K562 (cell line): ENCODE measurements at regions not wholly inside any gene's neighbourhood (a gene's known extent, or its start where the extent isn't known, plus 50 kb on each side); places are given as distances from the start of the nearest gene placed in this dataset.
"Not testable (repeated sequence)": the region's sequence is repeated elsewhere in the genome, so short reads cannot be mapped to it uniquely, and the experiment has no call there.

Experiments
- ASH1L ChIP-seq: fragments of 450-650 bp; IDR thresholded peaks from 2 replicates; pipeline ENCODE4 v1.6.1; 2018; ENCODE audit warnings: borderline replicate concordance, mild to moderate bottlenecking, low read depth; ENCODE audit not compliant: partially characterized antibody
- RAD51 ChIP-seq: fragments of 450-650 bp; IDR thresholded peaks from 2 replicates; pipeline ENCODE4 v1.7.1; 2016; ENCODE audit warnings: low read depth, mild to moderate bottlenecking, borderline replicate concordance
- SPI1 ChIP-seq: IDR thresholded peaks from 2 replicates; pipeline ENCODE4 v1.6.1; 2011; ENCODE audit warnings: low read depth, low read length, control low read depth, borderline replicate concordance
- TSC22D4 ChIP-seq: fragments of 450-650 bp; IDR thresholded peaks from 2 replicates; pipeline ENCODE4 v1.6.1; 2016; ENCODE audit warnings: missing genetic modification characterization, missing biosample characterization, control low read depth
- XRCC3 ChIP-seq: fragments of 450-650 bp; IDR thresholded peaks from 2 replicates; pipeline ENCODE4 v1.6.1; 2017; ENCODE audit warnings: mild to moderate bottlenecking, moderate library complexity
- TF ChIP-seq, protein P1 (sequence below): fragments of 250-450 bp; sonication (Bioruptor Pico); IDR thresholded peaks from 2 replicates; pipeline ENCODE4 v1.8.0; 2021; ENCODE audit warnings: borderline replicate concordance, mild to moderate bottlenecking, moderate library complexity; ENCODE audit not compliant: poor library complexity, severe bottlenecking
- TF ChIP-seq, protein P2 (sequence below), 3 experiments: IDR thresholded peaks in 2 of 3; conservative IDR thresholded peaks in 1 of 3; 2 replicates each; pipeline ENCODE4 v1.5.1; 2011 to 2012; ENCODE audit warnings: low read length in 3 of 3, mild to moderate bottlenecking in 3 of 3, control low read depth in 2 of 3, improper control_type of control experiment in 1 of 3, inconsistent platforms in 1 of 3, low read depth in 1 of 3, mixed read lengths in 1 of 3, moderate library complexity in 1 of 3; ENCODE audit not compliant: insufficient read depth in 2 of 3
- TF ChIP-seq, protein P3 (sequence below), 2 experiments: fragments of 450-650 bp in 1 of 2; sonication (generic) in 1 of 2; formaldehyde crosslinking in 1 of 2; IDR thresholded peaks; 2 replicates each; pipeline versions ENCODE4 v1.7.1 to v1.9.0; 2016 to 2022; ENCODE audit warnings: inconsistent platforms in 1 of 2, mild to moderate bottlenecking in 1 of 2, missing genetic modification reagents in 1 of 2

DNA sequence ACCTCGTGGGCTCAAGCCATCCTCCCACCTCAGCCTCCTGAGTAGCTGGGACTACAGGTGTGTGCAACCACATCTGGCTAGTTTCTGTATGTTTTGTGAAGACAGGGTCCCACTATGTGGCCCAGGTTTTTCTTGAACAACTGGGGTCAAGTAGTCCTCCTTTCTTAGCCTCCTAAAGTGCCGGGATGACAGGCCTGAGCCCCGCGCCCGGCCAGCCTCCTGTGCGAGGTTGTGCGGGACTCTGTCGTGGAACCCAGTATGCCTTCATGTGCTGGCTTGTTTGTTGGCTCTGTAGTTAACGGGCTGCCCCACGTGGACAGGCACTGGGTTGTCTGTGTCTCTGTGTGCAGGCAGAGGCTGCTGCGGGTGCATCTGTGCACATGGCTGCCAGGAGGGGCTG lies 238.7 kb upstream of the FRG2C start:
- not testable (repeated sequence) for TF ChIP-seq ASH1L, RAD51, XRCC3, TSC22D4, SPI1
- TF ChIP-seq, protein P1, sequence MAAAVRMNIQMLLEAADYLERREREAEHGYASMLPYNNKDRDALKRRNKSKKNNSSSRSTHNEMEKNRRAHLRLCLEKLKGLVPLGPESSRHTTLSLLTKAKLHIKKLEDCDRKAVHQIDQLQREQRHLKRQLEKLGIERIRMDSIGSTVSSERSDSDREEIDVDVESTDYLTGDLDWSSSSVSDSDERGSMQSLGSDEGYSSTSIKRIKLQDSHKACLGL (CRISPR knock-in tag) = not testable (repeated sequence)
- TF ChIP-seq, protein P2, sequence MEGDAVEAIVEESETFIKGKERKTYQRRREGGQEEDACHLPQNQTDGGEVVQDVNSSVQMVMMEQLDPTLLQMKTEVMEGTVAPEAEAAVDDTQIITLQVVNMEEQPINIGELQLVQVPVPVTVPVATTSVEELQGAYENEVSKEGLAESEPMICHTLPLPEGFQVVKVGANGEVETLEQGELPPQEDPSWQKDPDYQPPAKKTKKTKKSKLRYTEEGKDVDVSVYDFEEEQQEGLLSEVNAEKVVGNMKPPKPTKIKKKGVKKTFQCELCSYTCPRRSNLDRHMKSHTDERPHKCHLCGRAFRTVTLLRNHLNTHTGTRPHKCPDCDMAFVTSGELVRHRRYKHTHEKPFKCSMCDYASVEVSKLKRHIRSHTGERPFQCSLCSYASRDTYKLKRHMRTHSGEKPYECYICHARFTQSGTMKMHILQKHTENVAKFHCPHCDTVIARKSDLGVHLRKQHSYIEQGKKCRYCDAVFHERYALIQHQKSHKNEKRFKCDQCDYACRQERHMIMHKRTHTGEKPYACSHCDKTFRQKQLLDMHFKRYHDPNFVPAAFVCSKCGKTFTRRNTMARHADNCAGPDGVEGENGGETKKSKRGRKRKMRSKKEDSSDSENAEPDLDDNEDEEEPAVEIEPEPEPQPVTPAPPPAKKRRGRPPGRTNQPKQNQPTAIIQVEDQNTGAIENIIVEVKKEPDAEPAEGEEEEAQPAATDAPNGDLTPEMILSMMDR (IDR thresholded peaks at IDR 0.05 in 2 of 3, conservative IDR thresholded peaks at IDR 0.05 in 1 of 3; ENCODE audit: insufficient read depth in 2 of 3, low read depth in 1 of 3, low read length in 3 of 3) = not testable (repeated sequence)
- TF ChIP-seq, protein P3, sequence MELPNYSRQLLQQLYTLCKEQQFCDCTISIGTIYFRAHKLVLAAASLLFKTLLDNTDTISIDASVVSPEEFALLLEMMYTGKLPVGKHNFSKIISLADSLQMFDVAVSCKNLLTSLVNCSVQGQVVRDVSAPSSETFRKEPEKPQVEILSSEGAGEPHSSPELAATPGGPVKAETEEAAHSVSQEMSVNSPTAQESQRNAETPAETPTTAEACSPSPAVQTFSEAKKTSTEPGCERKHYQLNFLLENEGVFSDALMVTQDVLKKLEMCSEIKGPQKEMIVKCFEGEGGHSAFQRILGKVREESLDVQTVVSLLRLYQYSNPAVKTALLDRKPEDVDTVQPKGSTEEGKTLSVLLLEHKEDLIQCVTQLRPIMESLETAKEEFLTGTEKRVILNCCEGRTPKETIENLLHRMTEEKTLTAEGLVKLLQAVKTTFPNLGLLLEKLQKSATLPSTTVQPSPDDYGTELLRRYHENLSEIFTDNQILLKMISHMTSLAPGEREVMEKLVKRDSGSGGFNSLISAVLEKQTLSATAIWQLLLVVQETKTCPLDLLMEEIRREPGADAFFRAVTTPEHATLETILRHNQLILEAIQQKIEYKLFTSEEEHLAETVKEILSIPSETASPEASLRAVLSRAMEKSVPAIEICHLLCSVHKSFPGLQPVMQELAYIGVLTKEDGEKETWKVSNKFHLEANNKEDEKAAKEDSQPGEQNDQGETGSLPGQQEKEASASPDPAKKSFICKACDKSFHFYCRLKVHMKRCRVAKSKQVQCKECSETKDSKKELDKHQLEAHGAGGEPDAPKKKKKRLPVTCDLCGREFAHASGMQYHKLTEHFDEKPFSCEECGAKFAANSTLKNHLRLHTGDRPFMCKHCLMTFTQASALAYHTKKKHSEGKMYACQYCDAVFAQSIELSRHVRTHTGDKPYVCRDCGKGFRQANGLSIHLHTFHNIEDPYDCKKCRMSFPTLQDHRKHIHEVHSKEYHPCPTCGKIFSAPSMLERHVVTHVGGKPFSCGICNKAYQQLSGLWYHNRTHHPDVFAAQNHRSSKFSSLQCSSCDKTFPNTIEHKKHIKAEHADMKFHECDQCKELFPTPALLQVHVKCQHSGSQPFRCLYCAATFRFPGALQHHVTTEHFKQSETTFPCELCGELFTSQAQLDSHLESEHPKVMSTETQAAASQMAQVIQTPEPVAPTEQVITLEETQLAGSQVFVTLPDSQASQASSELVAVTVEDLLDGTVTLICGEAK (IDR thresholded peaks at IDR 0.05) = not testable (repeated sequence)
- TF ChIP-seq, protein P3 (CRISPR knock-in tag; IDR thresholded peaks at IDR 0.05) = not testable (repeated sequence)
